EH (cell line): ENCODE measurements at regions not wholly inside any gene's neighbourhood (a gene's known extent, or its start where the extent isn't known, plus 50 kb on each side); places are given as distances from the start of the nearest gene placed in this dataset.

Source experiments
- DNase-seq: peaks from one replicate; pipeline ENCODE4 v3.0.0-alpha.2; 2015; ENCODE audit warnings: low read depth

DNA sequence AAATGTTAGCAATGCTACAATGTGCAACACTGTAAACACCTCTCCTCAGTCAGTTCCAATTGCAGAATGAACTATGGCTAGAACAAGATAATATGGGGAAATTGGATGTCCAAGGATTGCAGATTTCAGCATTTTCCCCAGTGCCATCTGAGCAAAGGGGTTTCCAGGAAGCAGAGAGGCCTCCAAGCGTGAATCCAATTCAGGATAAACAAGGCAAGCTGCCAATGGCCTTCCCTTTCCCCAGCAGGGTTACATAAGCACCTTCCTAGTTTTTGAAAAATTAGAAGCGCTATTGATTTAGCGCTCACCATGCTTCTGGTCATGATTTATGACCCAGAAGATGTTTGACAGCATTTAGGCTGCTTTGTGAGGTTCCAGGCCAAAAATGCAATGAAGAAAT lies 223.0 kb upstream of the GATB start:
- no peak for DNase-seq

DNA sequence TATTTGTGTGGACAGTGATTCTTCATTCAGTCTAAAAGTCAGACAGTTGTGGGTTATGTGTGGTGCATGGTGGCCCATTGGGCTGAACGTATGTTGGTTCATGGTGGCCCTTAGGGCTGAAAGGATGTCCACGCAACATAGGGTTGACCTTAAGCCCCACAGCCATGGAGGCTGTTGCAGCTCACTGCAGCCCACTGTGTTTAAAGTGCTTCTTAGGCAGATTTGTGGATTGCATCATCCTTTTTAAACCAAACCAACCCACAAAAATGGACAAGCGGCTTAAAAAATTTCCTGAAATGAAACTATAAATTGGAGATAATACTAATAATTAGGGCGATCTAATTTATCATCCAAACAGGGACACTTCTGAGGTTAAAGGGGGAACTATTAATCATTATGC lies 219.0 kb upstream of the GATB start:
- no peak for DNase-seq

DNA sequence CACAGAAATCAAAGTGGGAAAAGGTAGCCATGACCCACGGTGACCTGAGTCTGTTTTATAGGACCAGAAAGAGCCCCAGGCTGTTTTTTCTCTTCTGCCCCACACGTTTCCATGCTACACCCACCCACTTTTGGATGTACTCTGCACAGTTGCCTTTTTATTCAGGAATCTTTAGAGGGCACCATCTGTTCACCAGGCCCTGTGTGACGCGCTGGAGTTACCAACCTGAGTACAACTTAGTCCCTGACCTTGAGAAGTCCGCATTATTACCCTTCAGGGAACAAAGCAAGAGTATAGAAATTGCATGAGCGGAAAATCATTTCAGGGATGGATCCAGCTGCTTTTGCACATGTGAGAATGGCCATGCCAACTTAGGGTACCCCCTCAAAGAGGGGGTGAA lies 207.8 kb upstream of the GATB start:
- no peak for DNase-seq

DNA sequence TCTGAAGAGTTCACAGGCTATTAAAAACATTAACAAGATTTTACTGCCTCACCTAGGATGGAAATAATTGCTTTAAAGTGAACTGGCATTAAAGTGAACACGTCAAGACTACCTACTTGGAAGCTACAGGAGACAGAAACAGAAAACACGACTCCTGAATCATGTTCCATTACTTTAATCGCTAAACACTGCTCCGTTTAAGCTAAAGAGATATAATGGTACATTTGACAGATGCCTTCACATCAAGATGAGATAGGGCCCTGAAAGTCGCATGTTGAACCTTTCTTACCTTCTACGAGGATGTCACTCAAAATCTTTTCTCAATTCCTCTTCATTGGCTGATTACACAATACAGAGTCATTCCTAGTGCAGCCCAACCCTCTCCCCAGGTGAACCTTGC lies 206.3 kb upstream of the GATB start:
- no peak for DNase-seq

DNA sequence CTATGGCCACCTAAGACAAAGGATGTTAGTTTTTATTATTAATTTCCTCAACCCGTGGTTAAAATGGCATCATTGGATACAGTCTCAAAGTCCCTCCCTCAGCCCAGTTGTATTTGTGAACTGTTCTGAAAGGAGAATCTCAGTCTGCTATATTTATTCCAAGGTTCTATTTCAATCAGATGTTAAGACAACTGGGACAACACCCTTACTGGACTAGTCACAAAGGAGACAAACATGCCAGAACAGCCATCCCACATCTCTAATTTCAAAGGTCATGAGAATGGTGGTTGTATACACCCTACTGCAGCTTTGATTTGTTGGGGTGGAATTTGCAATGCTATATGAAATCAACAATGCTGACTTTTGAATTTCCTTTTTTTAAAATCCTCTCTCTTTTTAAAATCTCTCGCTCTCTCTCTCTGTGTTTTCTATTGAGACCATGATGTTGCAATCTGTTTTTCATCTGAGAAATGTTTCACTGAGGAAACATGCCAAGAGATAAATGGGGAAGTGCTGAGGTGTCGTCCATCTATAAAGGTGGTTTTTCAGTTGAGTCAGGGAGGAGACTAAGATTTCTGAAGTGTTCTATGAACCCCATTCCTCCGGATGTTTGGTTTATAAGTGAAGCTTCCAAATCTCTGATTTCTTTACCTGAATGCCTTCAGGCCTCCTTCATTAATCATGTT lies 201.5 kb upstream of the GATB start:
- no peak for DNase-seq

DNA sequence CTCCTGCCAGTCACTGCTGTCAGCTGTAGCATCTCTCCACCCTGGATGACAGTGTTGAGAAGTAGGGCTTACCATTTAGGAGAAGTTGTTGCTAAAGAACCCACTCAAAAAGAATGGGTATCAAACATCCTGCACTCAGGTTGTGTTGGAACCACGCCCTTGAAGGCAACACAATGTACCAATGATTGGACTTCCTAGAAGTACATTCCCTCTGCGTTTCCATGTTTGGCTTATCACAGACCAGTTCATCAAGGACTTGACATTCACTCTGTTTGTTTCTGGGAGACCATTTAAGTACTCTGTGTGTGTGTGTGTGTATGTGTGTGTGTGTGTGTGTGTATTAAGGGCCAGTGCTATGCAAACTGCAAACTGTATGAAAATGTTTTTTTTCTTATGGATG lies 200.6 kb upstream of the GATB start:
- DNase-seq = no peak

DNA sequence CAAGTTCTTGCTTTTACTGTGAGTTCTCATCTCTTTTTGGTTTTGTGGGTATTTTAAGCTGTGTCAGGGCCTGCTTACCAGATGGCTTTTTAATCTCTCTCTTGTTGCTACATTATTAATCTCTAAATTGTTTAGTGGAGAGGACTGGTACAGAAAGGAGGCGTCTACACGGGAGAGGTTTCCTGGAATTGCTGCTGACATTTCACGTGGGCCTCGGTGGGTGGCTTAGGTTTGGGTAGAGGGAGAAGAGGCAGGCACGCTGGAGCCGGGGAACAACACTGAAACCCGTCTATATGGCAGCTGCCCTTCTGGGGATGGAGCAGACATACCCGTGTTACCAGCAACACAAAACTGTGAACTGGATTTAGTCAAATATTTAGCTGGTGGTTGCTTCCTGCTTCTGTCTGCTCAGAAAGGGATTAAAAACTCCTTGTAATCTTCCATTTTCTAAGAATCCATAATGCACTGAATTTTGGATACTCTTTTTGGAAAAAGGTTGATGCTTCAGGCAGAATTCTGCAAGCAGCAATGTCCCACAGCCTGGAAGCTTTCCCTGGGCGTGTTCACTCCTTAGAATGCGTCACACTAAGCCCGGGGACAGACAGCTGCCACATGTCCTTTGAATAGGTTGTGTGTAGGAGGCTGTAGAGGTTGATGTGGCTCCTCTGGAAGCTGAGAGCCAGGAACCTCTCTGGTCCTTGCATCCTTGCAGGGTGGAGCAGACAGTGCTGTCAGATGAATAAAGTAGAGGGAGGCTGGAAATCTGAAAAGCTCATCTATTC lies 199.8 kb upstream of the GATB start:
- no peak for DNase-seq

DNA sequence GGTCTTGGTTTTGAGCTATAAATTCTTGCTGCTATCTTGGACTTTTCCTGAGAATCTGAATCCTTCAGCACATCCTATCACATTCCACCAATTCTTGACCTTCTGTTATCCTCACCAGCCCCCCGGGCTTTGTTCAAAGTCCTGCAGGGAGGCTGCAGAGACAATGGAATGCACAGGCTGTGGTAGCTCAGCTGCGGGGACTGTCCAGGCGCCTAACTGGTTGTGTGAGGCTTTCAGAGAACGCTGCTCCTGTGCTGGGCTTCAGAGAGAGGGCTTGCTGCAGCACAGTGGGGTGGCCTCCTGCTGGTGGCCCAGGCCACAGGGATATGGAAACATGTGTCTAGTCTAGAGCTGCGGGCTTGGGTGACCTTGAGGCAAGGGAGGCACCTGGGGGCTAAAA lies 196.3 kb upstream of the GATB start:
- DNase-seq = peak; percentile 66

DNA sequence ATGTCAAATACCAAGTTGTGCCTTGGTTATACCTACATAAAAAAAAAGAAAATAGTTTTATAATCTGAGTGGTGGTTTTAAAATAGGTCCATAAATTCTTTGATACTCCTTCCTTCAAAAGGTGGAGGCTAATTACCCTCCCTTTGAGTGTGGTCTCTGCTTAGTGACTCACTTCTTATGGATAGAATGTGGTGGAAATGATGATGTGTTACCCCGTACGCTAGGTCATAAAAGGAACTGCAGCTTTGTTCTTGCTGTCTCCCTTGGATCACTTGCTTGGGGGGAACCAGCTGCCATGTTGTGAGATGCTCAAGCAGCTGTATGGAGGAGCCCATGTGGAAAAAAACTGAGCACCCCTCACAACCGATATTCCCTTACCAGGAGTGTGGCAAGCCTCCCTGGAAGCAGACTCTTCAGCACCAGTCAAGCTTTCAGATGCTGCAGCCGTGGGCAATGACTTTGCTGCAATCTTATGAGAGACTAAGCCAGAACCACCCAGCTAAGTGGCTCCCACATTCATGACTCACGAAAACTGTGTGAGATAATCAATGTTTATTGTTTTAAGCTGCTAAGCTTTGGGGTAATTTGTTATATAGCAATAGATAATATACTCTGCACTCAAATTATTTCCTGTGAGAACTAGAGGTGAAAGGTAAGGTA lies 195.0 kb upstream of the GATB start:
- peak; percentile 67 for DNase-seq

DNA sequence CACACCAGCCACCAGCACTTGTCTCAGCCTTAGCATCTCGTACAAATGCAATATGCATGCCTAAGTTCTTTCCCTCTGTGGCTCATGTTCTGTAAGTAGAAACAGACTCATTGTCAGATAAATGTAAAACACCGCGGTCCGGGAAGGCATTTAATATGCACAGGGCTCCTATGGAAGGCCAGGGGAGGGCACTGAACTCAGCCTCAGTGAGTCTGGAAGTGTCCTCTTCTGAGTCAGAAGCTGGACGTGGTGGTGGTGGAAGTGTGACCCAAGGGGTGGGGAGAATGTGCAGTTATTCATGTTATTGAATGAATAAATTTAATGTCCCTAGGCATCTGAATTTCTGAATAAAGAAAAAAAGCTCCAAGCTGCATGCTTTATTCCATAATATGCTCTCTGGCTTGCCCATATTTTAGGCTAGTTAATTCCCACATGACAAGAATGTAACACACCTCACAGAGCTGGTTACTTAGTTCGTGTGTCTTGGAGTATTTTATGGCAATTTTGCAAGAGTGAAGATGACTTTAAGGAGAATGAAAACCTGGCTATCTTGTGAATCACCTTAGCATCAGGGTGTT lies 193.1 kb upstream of the GATB start:
- no peak for DNase-seq

DNA sequence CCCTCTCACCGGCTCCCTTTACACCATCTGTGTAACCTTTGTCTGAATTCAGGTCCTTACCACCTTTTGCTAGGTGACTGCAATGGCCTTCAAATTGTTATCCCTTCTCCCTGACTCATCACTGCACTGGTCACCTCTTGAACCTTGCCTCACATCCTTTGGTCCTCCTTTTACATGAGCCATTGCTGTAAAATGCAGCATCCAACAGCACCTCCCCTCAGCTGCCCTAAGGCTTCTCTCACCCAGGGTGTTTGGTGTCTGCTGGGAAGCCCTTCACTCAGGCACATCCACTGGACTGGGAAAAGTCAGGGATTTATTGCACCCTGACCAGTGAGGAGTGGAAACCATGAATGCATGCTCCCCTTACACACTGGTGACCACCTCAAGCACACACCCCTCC lies 192.5 kb upstream of the GATB start:
- DNase-seq = peak; percentile 53

DNA sequence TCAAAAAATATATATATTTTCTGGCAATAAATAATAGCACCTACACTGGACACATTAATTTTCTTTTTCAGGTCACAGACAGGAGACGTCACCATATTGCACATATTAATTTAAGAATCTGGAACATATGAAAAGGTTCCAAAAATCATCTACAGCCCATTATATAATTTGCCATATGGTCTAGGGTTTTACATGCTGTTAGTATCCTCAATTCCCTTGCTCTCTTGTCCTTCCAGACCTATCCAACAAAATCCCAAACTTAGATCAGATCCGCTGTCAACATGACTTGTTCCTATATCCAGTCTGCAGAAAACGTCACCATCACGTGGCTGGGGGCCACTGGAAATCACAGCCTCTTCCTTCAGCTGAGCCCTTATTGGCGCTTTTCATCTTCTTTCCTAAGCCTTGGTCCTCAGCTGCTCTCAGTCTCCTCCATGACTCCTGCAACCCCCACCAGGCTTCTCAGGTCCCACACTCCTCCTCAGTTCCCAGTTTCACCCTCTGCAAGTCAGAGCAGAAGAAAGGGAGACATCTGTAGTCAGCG lies 192.0 kb upstream of the GATB start:
- no peak for DNase-seq

DNA sequence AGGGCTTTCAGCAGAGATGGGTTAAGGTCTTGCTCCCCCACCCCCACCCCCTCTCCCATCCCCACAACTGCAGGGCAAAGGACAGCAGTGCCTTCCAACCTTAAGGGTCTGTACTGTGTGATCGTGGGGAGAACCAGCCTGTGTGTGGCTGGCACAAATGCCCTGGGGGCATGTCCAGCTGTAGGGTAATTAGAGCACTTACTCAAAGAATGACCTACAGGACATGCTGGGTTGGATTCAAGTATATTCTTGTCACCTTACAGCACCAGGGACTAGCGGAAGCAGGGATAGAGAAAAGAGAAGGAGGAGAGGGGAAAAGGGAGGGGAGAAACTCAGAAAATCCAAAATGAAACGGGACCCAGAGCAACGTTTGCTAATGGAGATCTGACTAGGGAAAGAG lies 191.3 kb upstream of the GATB start:
- no peak for DNase-seq

DNA sequence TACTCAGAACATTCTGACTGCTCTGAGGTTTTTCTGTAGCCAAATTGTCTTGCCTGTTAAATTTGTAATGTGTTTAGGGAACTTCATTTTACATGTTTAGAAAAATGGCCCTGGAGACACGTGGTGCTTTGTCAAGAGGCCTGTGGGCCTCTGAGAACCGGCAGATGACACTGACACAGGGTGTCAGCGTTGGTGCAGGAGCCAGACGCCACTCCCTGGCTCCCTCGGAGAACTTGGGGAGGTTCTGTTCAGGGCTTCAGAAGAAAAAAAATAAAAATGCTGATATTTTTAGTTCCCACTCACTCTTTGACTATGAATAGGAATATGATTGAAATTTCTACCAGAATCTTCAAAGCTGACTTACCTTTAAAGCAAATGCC lies 190.9 kb upstream of the GATB start:
- DNase-seq = no peak

DNA sequence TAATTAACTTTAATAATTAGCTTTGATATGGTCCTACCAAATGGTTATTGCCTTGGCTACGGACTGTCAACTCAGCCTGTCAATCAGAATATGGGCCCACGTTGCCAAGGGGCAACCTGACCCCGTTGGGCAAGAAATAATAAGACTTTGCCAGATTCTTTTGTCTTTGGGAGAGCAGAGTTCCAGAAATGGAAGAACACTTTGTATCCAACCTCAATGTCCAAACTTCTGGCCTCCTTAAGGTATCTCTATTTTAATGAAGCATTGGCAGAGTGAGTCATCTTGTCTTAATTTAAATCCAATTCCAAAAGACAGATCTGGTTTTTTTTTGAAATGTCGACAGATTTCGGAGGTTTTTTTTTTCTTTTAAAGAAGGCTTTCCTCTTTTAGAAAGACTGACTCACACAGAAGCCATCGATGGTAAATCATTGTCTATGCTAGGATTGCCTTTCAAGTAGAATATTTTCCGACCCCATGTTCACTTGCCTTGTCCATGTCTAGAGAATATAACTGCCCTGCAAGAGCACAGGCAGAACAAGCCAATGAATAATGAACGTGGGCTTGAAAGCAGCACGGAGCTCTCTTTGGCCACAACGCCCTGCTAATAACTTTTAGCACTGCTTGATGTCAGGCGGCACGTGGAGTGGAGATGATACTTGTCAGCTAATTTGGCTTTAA lies 190.3 kb upstream of the GATB start:
- DNase-seq = peak; percentile 31

DNA sequence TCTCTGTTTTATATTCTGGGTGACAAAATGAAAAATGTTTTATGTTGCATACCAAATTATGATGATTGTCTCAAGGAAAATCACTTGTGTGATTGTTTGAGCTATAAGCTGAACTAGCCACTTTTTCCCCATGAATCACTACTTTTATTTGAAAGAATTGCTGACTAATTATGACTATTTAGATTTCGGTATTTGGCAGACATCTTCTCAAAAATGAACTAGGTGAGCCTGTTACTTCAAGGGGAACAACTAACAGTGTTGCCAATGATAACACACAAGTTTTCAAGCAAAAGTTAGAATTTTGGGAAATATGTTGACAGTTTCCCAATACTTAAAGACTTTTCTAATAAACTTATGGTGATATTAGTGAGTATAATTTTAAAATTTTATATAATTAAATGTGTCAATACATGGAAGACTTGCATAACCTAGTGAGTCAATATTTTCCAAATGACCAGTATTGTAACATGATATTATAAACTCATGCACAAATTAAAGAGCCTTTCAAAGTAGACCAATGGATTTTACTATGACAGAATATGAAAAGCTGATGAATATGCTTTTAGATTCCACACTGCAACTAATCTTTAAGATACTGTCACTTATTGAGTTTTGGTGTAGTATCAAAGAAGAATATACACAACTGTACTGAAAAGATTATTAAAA lies 187.7 kb upstream of the GATB start:
- DNase-seq = peak; percentile 69

DNA sequence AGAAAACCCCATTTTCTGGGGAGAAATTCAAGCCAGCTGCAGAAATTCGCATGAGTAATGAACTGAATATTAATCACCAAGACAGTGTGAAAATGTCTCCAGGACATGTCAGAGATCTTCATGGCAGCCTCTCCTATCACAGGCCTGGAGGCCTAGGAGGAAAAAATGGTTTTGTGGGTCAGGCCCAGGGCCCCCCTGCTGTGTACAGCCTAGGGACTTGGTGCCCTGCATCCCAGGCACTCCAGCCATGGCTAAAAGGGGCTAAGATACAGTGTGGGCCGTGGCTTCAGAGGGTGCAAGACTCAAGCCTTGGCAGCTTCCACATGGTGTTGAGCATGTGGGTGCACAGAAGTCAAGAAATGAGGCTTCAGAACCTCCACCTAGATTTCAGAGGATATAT lies 185.9 kb upstream of the GATB start:
- DNase-seq = no peak

DNA sequence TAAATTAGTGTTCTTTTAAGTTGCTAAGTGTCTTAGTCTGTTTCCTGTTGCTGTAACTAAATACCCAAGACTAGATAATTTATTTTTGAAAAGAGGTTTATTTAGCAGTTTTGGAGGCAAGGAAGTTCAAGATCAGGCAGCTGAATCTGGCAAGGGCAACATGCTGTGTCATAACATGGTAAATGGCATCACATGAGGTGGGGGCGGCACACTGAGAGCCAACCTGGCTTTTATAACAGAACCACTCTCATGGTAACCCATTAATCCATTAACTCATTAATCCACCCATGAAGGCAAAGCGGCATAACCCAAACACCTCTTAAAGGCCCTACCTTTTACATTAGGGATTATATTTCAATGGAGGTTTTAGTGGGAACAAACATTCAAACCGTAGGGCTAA lies 182.2 kb upstream of the GATB start:
- DNase-seq = no peak

DNA sequence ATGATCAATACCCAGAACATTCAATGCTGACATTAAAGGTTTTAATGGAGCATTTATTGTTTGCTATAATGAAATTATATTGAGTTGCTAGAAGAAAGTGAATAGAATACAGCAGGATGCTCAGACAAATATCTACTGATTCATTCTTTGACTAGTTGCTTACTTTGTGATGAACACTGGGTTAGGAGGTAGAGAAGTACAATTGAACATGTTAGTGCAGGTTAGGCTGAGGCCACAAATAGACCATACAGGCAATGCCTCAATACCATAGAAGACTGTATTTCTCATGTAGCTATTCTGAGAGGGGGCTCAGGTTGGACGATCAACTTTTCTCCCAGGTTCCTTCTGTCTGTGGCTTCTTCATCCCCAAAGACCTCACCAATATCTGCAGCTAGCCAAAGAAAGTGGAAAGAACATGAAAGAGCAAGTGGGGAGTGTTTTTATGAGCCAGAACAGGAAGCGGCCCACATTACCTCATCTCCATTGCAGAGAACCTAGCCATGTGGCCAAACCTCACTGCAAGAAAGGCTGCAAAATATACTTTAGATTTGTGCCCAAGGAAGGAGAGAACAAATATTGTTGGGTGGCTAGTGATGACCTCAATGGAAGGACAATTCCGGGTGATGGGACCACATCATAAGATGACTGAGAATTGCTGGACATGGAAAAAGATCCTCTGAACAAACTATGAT lies 180.3 kb upstream of the GATB start:
- DNase-seq = no peak

DNA sequence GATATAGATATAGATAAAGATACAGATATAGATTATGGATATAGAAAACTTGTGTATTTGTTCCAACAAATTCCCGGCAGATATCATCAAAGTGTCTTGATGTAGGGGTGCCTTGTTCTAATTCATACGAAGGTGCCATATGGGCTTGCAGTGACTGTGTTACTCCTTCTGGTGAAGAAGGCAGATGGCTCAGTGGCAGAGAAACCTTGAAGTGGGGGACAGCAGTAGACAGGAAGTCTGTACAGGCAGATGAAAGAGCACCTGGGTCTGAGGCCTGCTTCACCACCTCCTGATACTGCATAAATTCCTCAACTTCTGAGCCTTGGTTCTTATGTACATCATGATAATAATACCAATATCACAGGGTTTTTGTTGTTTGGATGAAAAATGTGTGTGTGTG lies 179.5 kb upstream of the GATB start:
- no peak for DNase-seq

DNA sequence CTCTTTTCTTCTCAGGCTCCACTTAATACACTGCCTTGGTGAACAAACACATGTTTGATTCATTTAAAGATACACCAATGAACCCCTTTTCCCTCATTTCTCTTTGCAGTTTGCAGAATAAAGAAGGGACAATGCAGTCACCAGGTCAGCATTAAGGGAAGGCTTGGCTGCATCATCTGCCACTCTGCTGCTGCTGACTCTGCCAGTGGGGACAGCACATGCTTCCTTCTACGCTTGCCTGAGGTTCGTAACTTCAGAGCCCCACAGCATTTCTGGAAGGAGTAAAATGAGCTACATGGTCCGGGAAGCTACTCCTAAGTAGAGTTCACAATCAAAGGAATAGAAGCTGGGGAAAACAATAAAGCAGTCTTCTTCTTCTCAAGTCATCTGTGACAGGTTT lies 178.9 kb upstream of the GATB start:
- no peak for DNase-seq
